H1 (cell line): ENCODE measurements at regions not wholly inside any gene's neighbourhood (a gene's known extent, or its start where the extent isn't known, plus 50 kb on each side); places are given as distances from the start of the nearest gene placed in this dataset.

Experiments
- CTCF ChIA-PET: fragments of 300-600 bp; sonication (Branson Sonifier 250); formaldehyde crosslinking; loops from one replicate; lab custom pipeline; 2021; ENCODE audit not compliant: partially characterized antibody; lab: Charles Lee
- POLR2A ChIA-PET: fragments of 300-600 bp; sonication (Branson Sonifier 250); formaldehyde crosslinking; loops from one replicate; lab custom pipeline; 2021; ENCODE audit warnings: inconsistent platforms; ENCODE audit not compliant: partially characterized antibody; lab: Charles Lee
- DNase-seq, 2 experiments: peaks; one replicate each; pipeline versions ENCODE4 v3.0.0 to v3.0.0-alpha.2; 2010 to 2022; ENCODE audit warnings: low spot score in 2 of 2, low read depth in 1 of 2, mixed read lengths in 1 of 2
- FAIRE-seq: peaks from 2 replicates; lab custom pipeline; 2011; peaks lifted over from hg19 to GRCh38; lab: Jason Lieb, UNC
- H2AFZ ChIP-seq: 2 replicates; pipeline ENCODE4 v1.8.1; 2012; ENCODE audit warnings: low read length, inconsistent platforms
- H2AK5ac ChIP-seq: 2 replicates; pipeline ENCODE4 v1.6.1; 2013; ENCODE audit warnings: low read depth, low read length
- H2BK120ac ChIP-seq: replicated peaks from 2 replicates; pipeline ENCODE3; 2013; ENCODE audit warnings: low read depth, low read length, inconsistent platforms
- H2BK12ac ChIP-seq: 2 replicates; pipeline ENCODE4 v1.6.1; 2013; ENCODE audit warnings: low read depth, low read length
- H2BK15ac ChIP-seq: 2 replicates; pipeline ENCODE4 v1.6.1; 2013; ENCODE audit warnings: low read length
- H2BK20ac ChIP-seq: 2 replicates; pipeline ENCODE4 v1.6.1; 2013; ENCODE audit warnings: low read length
- H2BK5ac ChIP-seq: 2 replicates; pipeline ENCODE4 v1.6.1; 2013; ENCODE audit warnings: low read depth, low read length
- H3K14ac ChIP-seq: 2 replicates; pipeline ENCODE4 v1.6.1; 2013; ENCODE audit warnings: inconsistent platforms; ENCODE audit not compliant: insufficient read length
- H3K18ac ChIP-seq: 2 replicates; pipeline ENCODE4 v1.6.1; 2013; ENCODE audit warnings: low read length; ENCODE audit errors: extremely low read depth
- H3K23ac ChIP-seq: 2 replicates; pipeline ENCODE4 v1.6.1; 2013; ENCODE audit warnings: inconsistent platforms; ENCODE audit not compliant: insufficient read length
- H3K23me2 ChIP-seq: 2 replicates; pipeline ENCODE4 v1.6.1; 2013; ENCODE audit warnings: low read depth, low read length
- H3K27ac ChIP-seq: 2 replicates; pipeline ENCODE4 v1.6.1; 2011; ENCODE audit warnings: low read depth, low read length, inconsistent platforms
- H3K27me3 ChIP-seq, 4 experiments: replicated peaks in 1 of 4; 1 replicate in 1 of 4; 2 replicates in 3 of 4; pipeline versions ENCODE4 v1.6.1 to v1.8.1; 2011 to 2013; ENCODE audit warnings: low read length in 3 of 4, mild to moderate bottlenecking in 3 of 4, inconsistent platforms in 2 of 4, mixed read lengths in 2 of 4, moderate library complexity in 1 of 4; ENCODE audit not compliant: control insufficient read depth in 3 of 4, insufficient read depth in 3 of 4; ENCODE audit errors: extremely low read depth in 1 of 4
- H3K36me3 ChIP-seq, 4 experiments: 2 replicates each; pipeline versions ENCODE4 v1.6.1 to v1.8.1; 2011 to 2013; ENCODE audit warnings: mild to moderate bottlenecking in 4 of 4, low read length in 3 of 4, moderate library complexity in 2 of 4, control low read depth in 1 of 4, inconsistent platforms in 1 of 4; ENCODE audit not compliant: insufficient read depth in 4 of 4, control insufficient read depth in 2 of 4
- H3K4ac ChIP-seq: replicated peaks from 2 replicates; pipeline ENCODE3; 2013; ENCODE audit warnings: low read length, low read depth, mixed read lengths, inconsistent platforms; ENCODE audit not compliant: insufficient read length
- H3K4me1 ChIP-seq, 4 experiments: replicated peaks in 1 of 4; 1 replicate in 1 of 4; 2 replicates in 3 of 4; pipeline versions ENCODE4 v1.6.1 to v1.8.1; 2011 to 2013; ENCODE audit warnings: low read length in 3 of 4, inconsistent platforms in 2 of 4, mixed read lengths in 1 of 4; ENCODE audit not compliant: insufficient read depth in 4 of 4, control insufficient read depth in 3 of 4
- H3K4me2 ChIP-seq, 2 experiments: 2 replicates each; pipeline versions ENCODE4 v1.6.1 to v1.8.1; 2011 to 2013; ENCODE audit warnings: low read depth in 2 of 2, low read length in 2 of 2, control low read depth in 1 of 2, inconsistent platforms in 1 of 2, mild to moderate bottlenecking in 1 of 2; ENCODE audit not compliant: insufficient read depth in 1 of 2
- H3K4me3 ChIP-seq, 4 experiments: fragments of 200-600, 300-600 bp in 1 of 4; sonication (generic), shearing (Covaris generic), sonication (Bioruptor Twin) in 1 of 4; 2 replicates each; pipeline versions ENCODE4 v1.5.1 to v1.8.1; 2011 to 2016; ENCODE audit warnings: low read length in 4 of 4, low read depth in 3 of 4, control low read depth in 2 of 4, inconsistent platforms in 2 of 4, mild to moderate bottlenecking in 2 of 4, mixed read lengths in 1 of 4, moderate library complexity in 1 of 4; ENCODE audit not compliant: insufficient read depth in 2 of 4; ENCODE audit errors: extremely low read depth in 1 of 4
- H3K56ac ChIP-seq: replicated peaks from 2 replicates; pipeline ENCODE3; 2013; ENCODE audit warnings: low read depth, mild to moderate bottlenecking, mixed read lengths, low read length, inconsistent platforms; ENCODE audit not compliant: insufficient read length
- H3K79me1 ChIP-seq: 2 replicates; pipeline ENCODE4 v1.6.1; 2013; ENCODE audit warnings: low read depth, low read length, control low read depth
- H3K79me2 ChIP-seq, 2 experiments: 2 replicates each; pipeline versions ENCODE4 v1.6.1 to v1.8.1; 2012 to 2013; ENCODE audit warnings: low read length in 2 of 2, mild to moderate bottlenecking in 2 of 2, inconsistent platforms in 1 of 2; ENCODE audit not compliant: insufficient read depth in 2 of 2, control insufficient read depth in 1 of 2
- H3K9ac ChIP-seq, 4 experiments: replicated peaks in 1 of 4; 1 replicate in 1 of 4; 2 replicates in 3 of 4; pipeline versions ENCODE4 v1.6.1 to v1.8.1; 2011 to 2013; ENCODE audit warnings: low read depth in 3 of 4, low read length in 3 of 4, control low read depth in 2 of 4, mild to moderate bottlenecking in 2 of 4, moderate library complexity in 2 of 4, inconsistent platforms in 1 of 4; ENCODE audit errors: extremely low read depth in 1 of 4
- H3K9me3 ChIP-seq, 2 experiments: 2 replicates each; pipeline versions ENCODE4 v1.6.1 to v1.8.1; 2012 to 2013; ENCODE audit warnings: mild to moderate bottlenecking in 2 of 2, moderate library complexity in 2 of 2, control low read depth in 1 of 2, inconsistent platforms in 1 of 2, low read depth in 1 of 2, low read length in 1 of 2, mixed read lengths in 1 of 2; ENCODE audit not compliant: insufficient read depth in 2 of 2
- H4K20me1 ChIP-seq, 2 experiments: replicated peaks in 1 of 2; 2 replicates each; pipeline versions ENCODE3 to v1.8.1; 2011 to 2013; ENCODE audit warnings: inconsistent platforms in 2 of 2, low read length in 2 of 2, mild to moderate bottlenecking in 1 of 2; ENCODE audit not compliant: insufficient read depth in 2 of 2, control insufficient read depth in 1 of 2
- H4K5ac ChIP-seq: 2 replicates; pipeline ENCODE4 v1.6.1; 2013; ENCODE audit warnings: low read length, low read depth, mixed read lengths, inconsistent platforms; ENCODE audit not compliant: insufficient read length
- H4K8ac ChIP-seq: 2 replicates; pipeline ENCODE4 v1.8.0; 2013; ENCODE audit warnings: mild to moderate bottlenecking, moderate library complexity, low read length, inconsistent platforms; ENCODE audit not compliant: insufficient read depth; ENCODE audit errors: extremely low read depth
- H4K91ac ChIP-seq: replicated peaks from 2 replicates; pipeline ENCODE3; 2013; ENCODE audit warnings: low read length, mixed read lengths, inconsistent platforms; ENCODE audit not compliant: insufficient read length
- POLR2AphosphoS5 ChIP-seq: IDR thresholded peaks from 2 replicates; pipeline ENCODE4 v1.6.1; 2011; ENCODE audit warnings: low read depth, low read length
- TAF7 ChIP-seq: optimal IDR thresholded peaks from 2 replicates; pipeline ENCODE3; 2011; ENCODE audit warnings: low read depth, mild to moderate bottlenecking, inconsistent platforms, low read length, moderate library complexity, borderline replicate concordance
- WGBS, 2 experiments: shearing (Covaris generic) in 1 of 2; methylation state at CpG; one replicate each; pipeline versions ENCODE4 v1.1.6 to v1.1.7; 2013 to 2015; ENCODE audit warnings: low lambda C conversion rate in 2 of 2, mixed read lengths in 2 of 2, inconsistent platforms in 1 of 2, low coverage in 1 of 2, missing lambda C conversion rate in 1 of 2; ENCODE audit not compliant: insufficient replicate concordance in 2 of 2, insufficient coverage in 1 of 2, insufficient read length in 1 of 2; ENCODE audit errors: extremely low coverage in 1 of 2, missing lambda C conversion rate in 1 of 2; 5-methylcytosine and 5-hydroxymethylcytosine counted together

GRCh38 chr14:65303899-65304222 is 108.7 kb upstream of the FUT8 start:
- H2AK5ac ChIP-seq = no peak overlapping the region
- no peaks in the 10 kb centered on the region for H3K79me2 ChIP-seq
- ChIA-PET CTCF (interaction anchor here (0.9 to 1.2 kb wide), 2 partner anchors 77 to 657 kb away, joined by 3 to 4 read pairs; no protein-coding TSS in a partner anchor), POLR2A (no interaction called here)
- H3K56ac ChIP-seq = no peak overlapping the region
- H2BK12ac ChIP-seq = no peak overlapping the region
- H2BK20ac ChIP-seq = no peak overlapping the region; the same call in 1 of the 2 replicates
- H4K91ac ChIP-seq = no peak overlapping the region
- no peak overlapping the region for H3K4me2 ChIP-seq
- H3K14ac ChIP-seq = no peak overlapping the region
- no peaks in the 10 kb centered on the region; the same call in 1 of the 2 replicates for H3K23me2 ChIP-seq
- H3K18ac ChIP-seq = no peak overlapping the region
- H4K20me1 ChIP-seq = no peaks in the 10 kb centered on the region
- peaks cover 0 to 3% (median 2%) of the 10 kb centered on the region in 4 experiments; a peak in 3 of 7 replicates for H3K4me1 ChIP-seq
- no peak for FAIRE-seq
- H3K9ac ChIP-seq = no peak overlapping the region
- no peak overlapping the region for H3K23ac ChIP-seq
- WGBS, 2 experiments = 58% methylated on average over 6 of the region's 6 CpGs; no CpG with 5 or more reads in 1 of the 2 experiments
- H4K5ac ChIP-seq = no peak overlapping the region
- no peak overlapping the region for H3K27ac ChIP-seq
- H3K9me3 ChIP-seq = no peaks in the 10 kb centered on the region
- no peak overlapping the region for H4K8ac ChIP-seq
- H2BK15ac ChIP-seq = no peak overlapping the region
- no peaks in the 10 kb centered on the region for H3K27me3 ChIP-seq
- no peaks in the 10 kb centered on the region for H3K36me3 ChIP-seq
- no peaks in the 10 kb centered on the region for H3K79me1 ChIP-seq
- H2AFZ ChIP-seq = no peak overlapping the region
- H2BK5ac ChIP-seq = no peak overlapping the region
- H2BK120ac ChIP-seq = no peak overlapping the region
- TF ChIP-seq TAF7 (no peak), POLR2AphosphoS5 (no peak)
- H3K4ac ChIP-seq = no peak overlapping the region
- no peak for DNase-seq
- no peak overlapping the region for H3K4me3 ChIP-seq
